ENCODE measurements at regions not wholly inside any gene's neighbourhood (a gene's known extent, or its start where the extent isn't known, plus 50 kb on each side); places are given as distances from the start of the nearest gene placed in this dataset.

DNA sequence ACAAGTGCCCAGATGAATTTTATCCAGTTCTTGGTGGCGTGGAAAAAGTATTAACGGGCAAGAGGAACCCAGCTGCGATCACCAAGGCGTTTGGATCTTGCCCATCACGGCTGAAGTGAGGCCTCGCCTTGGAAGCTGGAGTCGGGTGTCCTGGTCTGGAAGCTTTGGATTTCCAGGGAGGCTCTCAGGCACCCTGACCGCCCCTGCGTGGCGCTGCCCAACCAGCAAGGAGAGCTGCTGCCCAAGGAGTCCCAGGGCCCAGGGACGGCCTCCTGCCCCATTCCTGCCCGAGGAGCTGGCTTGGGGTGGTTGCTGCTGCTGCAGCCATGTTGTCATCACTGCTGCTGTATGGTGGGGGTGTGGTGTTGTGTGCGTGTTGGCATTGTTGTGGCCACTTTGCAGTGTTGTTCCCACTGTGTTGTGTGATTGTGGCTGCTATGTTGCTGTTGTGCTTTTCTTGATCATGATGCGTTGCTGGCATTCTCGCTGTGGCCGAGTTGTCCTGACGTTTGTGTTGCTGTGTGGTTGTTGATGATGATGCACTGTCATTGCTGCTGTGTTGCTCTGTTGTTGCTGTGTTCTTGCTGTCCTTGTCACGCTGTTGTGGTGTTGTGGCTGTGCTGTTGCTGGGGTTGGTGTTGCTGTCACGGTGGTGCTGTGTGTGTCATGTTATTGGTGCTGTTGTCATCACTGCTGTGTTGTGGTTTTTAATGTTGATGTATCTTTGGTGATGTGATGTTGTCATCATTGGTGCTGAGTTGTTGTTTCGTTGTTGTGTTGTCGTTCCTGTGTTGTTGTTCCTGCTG is 318.8 kb downstream of the C16orf95 start:
- no peak overlapping the region for H3K27ac Mint-ChIP-seq
- H3K4me1 Mint-ChIP-seq, result peaks cover 74% of the 10 kb centered on the region
- TF ChIP-seq, protein P1, sequence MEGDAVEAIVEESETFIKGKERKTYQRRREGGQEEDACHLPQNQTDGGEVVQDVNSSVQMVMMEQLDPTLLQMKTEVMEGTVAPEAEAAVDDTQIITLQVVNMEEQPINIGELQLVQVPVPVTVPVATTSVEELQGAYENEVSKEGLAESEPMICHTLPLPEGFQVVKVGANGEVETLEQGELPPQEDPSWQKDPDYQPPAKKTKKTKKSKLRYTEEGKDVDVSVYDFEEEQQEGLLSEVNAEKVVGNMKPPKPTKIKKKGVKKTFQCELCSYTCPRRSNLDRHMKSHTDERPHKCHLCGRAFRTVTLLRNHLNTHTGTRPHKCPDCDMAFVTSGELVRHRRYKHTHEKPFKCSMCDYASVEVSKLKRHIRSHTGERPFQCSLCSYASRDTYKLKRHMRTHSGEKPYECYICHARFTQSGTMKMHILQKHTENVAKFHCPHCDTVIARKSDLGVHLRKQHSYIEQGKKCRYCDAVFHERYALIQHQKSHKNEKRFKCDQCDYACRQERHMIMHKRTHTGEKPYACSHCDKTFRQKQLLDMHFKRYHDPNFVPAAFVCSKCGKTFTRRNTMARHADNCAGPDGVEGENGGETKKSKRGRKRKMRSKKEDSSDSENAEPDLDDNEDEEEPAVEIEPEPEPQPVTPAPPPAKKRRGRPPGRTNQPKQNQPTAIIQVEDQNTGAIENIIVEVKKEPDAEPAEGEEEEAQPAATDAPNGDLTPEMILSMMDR (IDR thresholded peaks at IDR 0.05), result no peak
- peaks cover 60% of the 10 kb centered on the region for H3K27me3 Mint-ChIP-seq (ENCODE audit: low read depth, poor library complexity)
- no peak overlapping the region for H3K4me3 Mint-ChIP-seq
- peaks cover 16% of the 10 kb centered on the region for H3K36me3 Mint-ChIP-seq (ENCODE audit: low read depth)
- peaks cover 32% of the 10 kb centered on the region for H3K9me3 Mint-ChIP-seq
- no peak for DNase-seq

DNA sequence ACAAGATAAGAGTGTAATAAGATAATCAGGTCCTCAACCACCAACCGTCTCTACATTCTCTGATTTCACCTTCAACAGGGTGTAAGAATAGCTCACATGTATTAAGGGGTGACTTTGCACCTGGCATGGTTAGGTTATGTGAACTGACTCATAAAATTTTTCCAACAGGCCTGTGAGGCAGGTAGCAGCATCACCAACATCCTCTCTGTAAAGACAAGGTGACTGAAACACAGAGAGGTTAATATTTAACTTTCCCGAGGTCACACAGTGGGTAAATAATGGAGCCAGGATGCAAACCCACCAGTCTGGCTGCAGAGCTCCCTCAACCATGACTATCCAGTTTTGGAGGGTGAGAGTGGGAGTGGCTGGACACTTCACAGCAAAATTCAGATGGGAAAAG is 317.2 kb downstream of the C16orf95 start:
- Mint-ChIP-seq H3K9me3 (peaks cover 45% of the 10 kb centered on the region), H3K4me1 (peaks cover 61% of the 10 kb centered on the region), H3K36me3 (ENCODE audit: low read depth) (peaks cover 26% of the 10 kb centered on the region), H3K27ac (no peak overlapping the region), H3K4me3 (no peak overlapping the region), H3K27me3 (ENCODE audit: low read depth, poor library complexity) (peaks cover 55% of the 10 kb centered on the region)
- DNase-seq, result no peak
- TF ChIP-seq, protein P1 (IDR thresholded peaks at IDR 0.05), result no peak

- H3K4me1 Mint-ChIP-seq, result peaks cover 45% of the 10 kb centered on the region
- peaks cover 67% of the 10 kb centered on the region for H3K9me3 Mint-ChIP-seq
- H3K27me3 Mint-ChIP-seq (ENCODE audit: low read depth, poor library complexity), result peaks cover 43% of the 10 kb centered on the region
- TF ChIP-seq, protein P1 (IDR thresholded peaks at IDR 0.05), result no peak
- DNase-seq, result no peak
- H3K4me3 Mint-ChIP-seq, result no peak overlapping the region
- H3K36me3 Mint-ChIP-seq (ENCODE audit: low read depth), result peaks cover 28% of the 10 kb centered on the region
- H3K27ac Mint-ChIP-seq, result no peak overlapping the region
Observed at GRCh38 chr16:87002717-87003413, 314.3 kb downstream of the C16orf95 start.

DNA sequence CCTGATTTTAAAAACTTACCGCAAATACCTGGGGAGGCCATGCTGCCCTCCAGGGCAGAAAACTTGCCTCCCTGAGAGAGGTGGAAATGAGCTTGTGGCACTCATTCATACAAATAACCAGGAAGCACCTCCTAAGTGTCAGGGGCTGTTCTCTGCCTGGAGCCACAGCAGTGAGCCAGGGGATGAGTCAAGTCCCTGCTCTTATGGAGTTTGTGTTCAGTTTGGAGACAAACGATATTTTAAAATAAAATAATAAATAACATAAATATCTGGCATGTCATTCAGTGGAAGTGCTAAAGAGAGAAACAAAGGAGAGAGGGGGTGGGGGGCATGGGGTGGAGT is 313.8 kb downstream of the C16orf95 start:
- no peak for DNase-seq
- Mint-ChIP-seq H3K4me3 (no peak overlapping the region), H3K4me1 (peaks cover 41% of the 10 kb centered on the region), H3K27ac (no peak overlapping the region), H3K9me3 (peaks cover 71% of the 10 kb centered on the region), H3K27me3 (ENCODE audit: low read depth, poor library complexity) (peaks cover 40% of the 10 kb centered on the region), H3K36me3 (ENCODE audit: low read depth) (peaks cover 28% of the 10 kb centered on the region)
- TF ChIP-seq, protein P1 (IDR thresholded peaks at IDR 0.05), result no peak

GRCh38 chr16:87006021-87006420 is 311.2 kb downstream of the C16orf95 start:
- H3K36me3 Mint-ChIP-seq (ENCODE audit: low read depth), result peaks cover 18% of the 10 kb centered on the region
- no peak overlapping the region for H3K27ac Mint-ChIP-seq
- no peak overlapping the region for H3K4me3 Mint-ChIP-seq
- peaks cover 64% of the 10 kb centered on the region for H3K9me3 Mint-ChIP-seq
- TF ChIP-seq, protein P1 (IDR thresholded peaks at IDR 0.05), result no peak
- no peak for DNase-seq
- peaks cover 16% of the 10 kb centered on the region for H3K4me1 Mint-ChIP-seq
- peaks cover 43% of the 10 kb centered on the region for H3K27me3 Mint-ChIP-seq (ENCODE audit: low read depth, poor library complexity)

All from nephron progenitor cell (in vitro differentiated cells).